DND-41 (cell line): ENCODE measurements at regions not wholly inside any gene's neighbourhood (a gene's known extent, or its start where the extent isn't known, plus 50 kb on each side); places are given as distances from the start of the nearest gene placed in this dataset.

ENCODE experiments used
- ATAC-seq: fragments of 200-7000 bp; cut with Tn5 transposase; 3 replicates; pipeline ENCODE4 v1.9.1; 2021; ENCODE audit warnings: low read depth; ENCODE audit not compliant: insufficient read depth
- DNase-seq: peaks from one replicate; pipeline ENCODE4 v3.0.0-alpha.2; 2020
- H2AFZ ChIP-seq: 2 replicates; pipeline ENCODE4 v1.6.0; 2012; ENCODE audit warnings: low read depth, low read length
- H3K27ac ChIP-seq: 2 replicates; pipeline ENCODE4 v1.5.1; 2012; ENCODE audit warnings: low read length, inconsistent platforms
- H3K27me3 ChIP-seq: fragments of 200-600 bp; sonication (generic); 2 replicates; pipeline ENCODE4 v1.6.0; 2012; ENCODE audit warnings: low read length, mild to moderate bottlenecking, inconsistent platforms; ENCODE audit not compliant: insufficient read depth, poor library complexity
- H3K36me3 ChIP-seq: 2 replicates; pipeline ENCODE4 v1.5.1; 2012; ENCODE audit warnings: low read length, inconsistent platforms; ENCODE audit not compliant: insufficient read depth
- H3K4me1 ChIP-seq: 2 replicates; pipeline ENCODE4 v1.5.1; 2012; ENCODE audit warnings: mild to moderate bottlenecking, low read length; ENCODE audit not compliant: insufficient read depth
- H3K4me2 ChIP-seq: 2 replicates; pipeline ENCODE4 v1.6.0; 2012; ENCODE audit warnings: mild to moderate bottlenecking, moderate library complexity, low read length, inconsistent platforms; ENCODE audit not compliant: insufficient read depth
- H3K4me3 ChIP-seq, 2 experiments: fragments of 200-600 bp in 1 of 2; shearing (Covaris generic) in 1 of 2; 2 replicates each; pipeline ENCODE4 v1.5.1; 2012 to 2016; ENCODE audit warnings: inconsistent platforms in 2 of 2, low read length in 2 of 2, mild to moderate bottlenecking in 2 of 2, low read depth in 1 of 2, moderate library complexity in 1 of 2
- H3K79me2 ChIP-seq: 2 replicates; pipeline ENCODE4 v1.6.0; 2012; ENCODE audit warnings: low read length, inconsistent platforms; ENCODE audit not compliant: insufficient read depth
- H3K9ac ChIP-seq: 2 replicates; pipeline ENCODE4 v1.6.0; 2012; ENCODE audit warnings: low read depth, mild to moderate bottlenecking, inconsistent platforms, low read length, moderate library complexity
- H3K9me3 ChIP-seq: 2 replicates; pipeline ENCODE4 v1.5.1; 2012; ENCODE audit warnings: low read length, moderate library complexity, mild to moderate bottlenecking, inconsistent platforms; ENCODE audit not compliant: insufficient read depth, severe bottlenecking
- H4K20me1 ChIP-seq: 2 replicates; pipeline ENCODE4 v1.6.0; 2012; ENCODE audit warnings: low read length; ENCODE audit not compliant: insufficient read depth
- CTCF ChIP-seq: IDR thresholded peaks from 2 replicates; pipeline ENCODE4 v1.5.1; 2012; ENCODE audit warnings: borderline replicate concordance, low read length, moderate library complexity, mild to moderate bottlenecking; ENCODE audit not compliant: poor library complexity, severe bottlenecking; ENCODE audit errors: extremely low read depth
- EZH2 ChIP-seq: IDR thresholded peaks from 3 replicates; pipeline ENCODE4 v1.6.1; 2012; ENCODE audit warnings: borderline replicate concordance, low read depth, mild to moderate bottlenecking, moderate library complexity, low read length, inconsistent platforms; ENCODE audit not compliant: severe bottlenecking

- ATAC-seq: no peak
- no peak for DNase-seq
- Histone ChIP-seq H3K79me2 (no peaks in the 10 kb centered on the region), H3K9ac (no peak overlapping the region), H3K4me3 (no peak overlapping the region), H3K4me1 (no peaks in the 10 kb centered on the region), H4K20me1 (no peaks in the 10 kb centered on the region), H3K9me3 (no peaks in the 10 kb centered on the region), H3K27ac (no peak overlapping the region), H2AFZ (no peak overlapping the region), H3K27me3 (no peaks in the 10 kb centered on the region), H3K36me3 (no peaks in the 10 kb centered on the region), H3K4me2 (no peak overlapping the region)
- TF ChIP-seq CTCF (no peak), EZH2 (no peak)
Observed at GRCh38 chr5:7209658-7210057, 186.3 kb upstream of the ADCY2 start.

DNA sequence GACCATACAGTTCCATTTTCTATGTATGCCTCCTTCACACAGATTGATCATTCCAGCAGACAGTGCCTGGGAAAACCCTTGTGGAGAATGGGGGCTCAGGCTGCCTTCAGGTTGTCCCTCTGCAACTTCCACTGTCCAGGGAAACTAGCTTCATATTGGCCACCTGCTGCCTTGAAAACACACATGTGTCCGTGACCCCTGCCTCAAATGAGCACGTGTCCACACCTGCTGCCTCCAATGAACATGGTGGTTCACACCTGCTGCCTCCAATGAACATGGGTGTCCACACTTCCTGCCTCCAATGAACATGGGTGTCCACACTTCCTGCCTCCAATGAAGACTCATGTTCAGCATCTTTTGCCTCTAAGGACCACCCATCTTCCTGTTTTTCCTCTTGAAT is 185.4 kb upstream of the ADCY2 start:
- no peaks in the 10 kb centered on the region for H3K9me3 ChIP-seq

DNA sequence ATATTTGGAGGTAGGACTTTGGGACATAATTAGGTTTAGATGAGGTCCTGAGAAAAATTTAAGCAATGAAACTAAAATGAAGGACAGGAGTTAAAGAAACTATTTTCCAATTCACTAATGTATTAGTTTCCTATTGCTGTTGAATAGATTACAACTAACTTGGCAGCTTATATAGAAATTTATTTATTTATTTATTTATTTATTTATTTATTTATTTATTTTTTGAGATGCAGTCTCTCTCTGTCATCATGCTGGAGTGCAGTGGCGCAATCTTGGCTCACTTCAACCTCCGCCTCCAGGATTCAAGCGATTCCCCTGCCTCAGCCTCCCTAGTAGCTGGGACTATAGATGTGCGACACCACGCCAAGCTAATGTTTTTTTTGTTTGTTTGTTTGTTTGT is 182.4 kb upstream of the ADCY2 start:
- Histone ChIP-seq H3K9me3 (no peaks in the 10 kb centered on the region), H4K20me1 (no peaks in the 10 kb centered on the region), H3K27ac (no peak overlapping the region), H2AFZ (no peak overlapping the region), H3K27me3 (no peaks in the 10 kb centered on the region), H3K36me3 (no peaks in the 10 kb centered on the region), H3K4me2 (no peak overlapping the region), H3K4me3 (no peak overlapping the region), H3K79me2 (no peaks in the 10 kb centered on the region), H3K9ac (no peak overlapping the region), H3K4me1 (no peaks in the 10 kb centered on the region)
- TF ChIP-seq CTCF: no peak
- TF ChIP-seq EZH2: no peak
- ATAC-seq: no peak
- DNase-seq: no peak

More for the DNA sequence above, 185.4 kb upstream of the ADCY2 start:
- no peaks in the 10 kb centered on the region for H3K36me3 ChIP-seq
- TF ChIP-seq EZH2: no peak
- TF ChIP-seq CTCF: no peak
- no peak for DNase-seq
- H3K4me2 ChIP-seq: no peak overlapping the region
- no peak overlapping the region for H3K27ac ChIP-seq
- no peak overlapping the region for H3K9ac ChIP-seq
- no peak overlapping the region for H3K4me3 ChIP-seq
- no peaks in the 10 kb centered on the region for H3K4me1 ChIP-seq
- ATAC-seq: no peak; the same call in 2 of the 3 replicates
- H3K27me3 ChIP-seq: no peaks in the 10 kb centered on the region
- H3K79me2 ChIP-seq: no peaks in the 10 kb centered on the region
- no peak overlapping the region for H2AFZ ChIP-seq
- no peaks in the 10 kb centered on the region for H4K20me1 ChIP-seq

DNA sequence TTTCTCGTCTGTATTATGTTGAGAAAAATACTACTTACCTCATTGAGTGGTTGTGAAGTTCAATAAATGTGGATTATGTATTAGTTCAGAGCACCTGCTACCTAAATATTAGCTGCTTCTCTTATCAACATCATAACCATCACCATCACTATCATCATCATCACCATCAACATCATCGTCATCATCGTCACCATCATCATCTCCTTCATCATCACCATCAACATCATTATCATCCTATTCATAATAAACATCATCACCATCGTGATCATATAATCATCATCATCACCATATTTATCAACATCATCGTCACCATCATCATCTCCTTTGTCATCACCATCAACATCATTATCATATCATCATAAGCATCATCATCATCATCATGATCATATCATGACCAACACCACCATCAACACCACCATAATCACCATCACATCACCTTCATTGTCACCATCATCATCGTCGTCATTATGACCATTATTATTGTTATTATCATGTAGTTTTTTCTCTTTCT is 181.0 kb upstream of the ADCY2 start:
- Histone ChIP-seq H3K4me3 (no peak overlapping the region), H3K36me3 (no peaks in the 10 kb centered on the region), H4K20me1 (no peaks in the 10 kb centered on the region), H3K4me1 (no peaks in the 10 kb centered on the region), H3K79me2 (no peaks in the 10 kb centered on the region), H3K9me3 (no peaks in the 10 kb centered on the region), H3K4me2 (no peak overlapping the region), H3K27me3 (no peaks in the 10 kb centered on the region), H2AFZ (no peak overlapping the region), H3K27ac (no peak overlapping the region), H3K9ac (no peak overlapping the region)
- no peak for DNase-seq
- no peak for TF ChIP-seq CTCF
- TF ChIP-seq EZH2: no peak
- ATAC-seq: no peak
